Gastroesophageal sphincter (tissue), 3 donors: ENCODE measurements at regions not wholly inside any gene's neighbourhood (a gene's known extent, or its start where the extent isn't known, plus 50 kb on each side); places are given as distances from the start of the nearest gene placed in this dataset.

Experiments used
- CTCF ChIP-seq, 4 experiments: fragments of 200-600 bp in 2 of 4; fragments of 450-650 bp in 2 of 4; sonication (generic) in 1 of 4; IDR thresholded peaks; one replicate each; pipeline ENCODE4 v1.5.1; 2017 to 2019; ENCODE audit warnings: antibody characterized with exemption in 4 of 4, mild to moderate bottlenecking in 2 of 4, moderate library complexity in 2 of 4
- EP300 ChIP-seq: sonication (generic); formaldehyde crosslinking; IDR thresholded peaks from one replicate; pipeline ENCODE4 v1.6.1; 2017; ENCODE audit warnings: antibody characterized with exemption, mild to moderate bottlenecking
- POLR2A ChIP-seq, 2 donors: fragments of 450-650 bp; IDR thresholded peaks; one replicate each; pipeline ENCODE4 v1.6.1; 2017; ENCODE audit warnings: antibody characterized with exemption in 2 of 2, mild to moderate bottlenecking in 2 of 2, moderate library complexity in 1 of 2
- POLR2AphosphoS5 ChIP-seq: sonication (generic); formaldehyde crosslinking; IDR thresholded peaks from one replicate; pipeline ENCODE4 v1.6.1; 2017; ENCODE audit warnings: antibody characterized with exemption

DNA sequence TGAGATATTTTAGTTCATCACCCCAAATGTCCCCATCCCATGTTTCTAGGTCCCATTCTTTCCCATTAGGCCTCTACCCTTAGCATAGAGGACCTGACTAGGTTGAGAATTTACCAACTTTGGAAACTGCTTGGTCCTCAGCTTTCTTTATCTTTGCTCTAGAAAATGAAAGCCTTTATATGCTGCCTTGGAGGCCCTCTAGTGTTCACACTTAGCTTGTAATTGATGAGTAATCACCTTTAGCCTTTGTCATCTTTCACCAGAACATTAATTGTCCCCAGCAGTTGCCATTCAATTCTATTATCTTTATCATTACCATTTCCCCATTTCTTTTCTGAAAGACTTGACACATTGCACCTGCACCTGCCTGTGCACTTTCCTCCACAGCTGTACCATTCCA is 589.2 kb upstream of the NR3C2 start:
- TF ChIP-seq CTCF (IDR thresholded peaks at IDR 0.05): peak in 3 of 4 experiments; percentile 5 to 38 (median 15)
- TF ChIP-seq POLR2A (IDR thresholded peaks at IDR 0.05): no peak
- TF ChIP-seq POLR2AphosphoS5: no peak
- TF ChIP-seq EP300: no peak
